ENCODE measurements at regions not wholly inside any gene's neighbourhood (a gene's known extent, or its start where the extent isn't known, plus 50 kb on each side); places are given as distances from the start of the nearest gene placed in this dataset.

GRCh38 chr2:173752152-173752551, 213.0 kb downstream of the SP3 start:
- no peak for TF ChIP-seq EZH2 (IDR thresholded peaks at IDR 0.05)
- no peak for TF ChIP-seq POLR2AphosphoS5 (IDR thresholded peaks at IDR 0.05; ENCODE audit: borderline replicate concordance, low read depth, low read length)
- no peak for TF ChIP-seq FOXP2 (optimal IDR thresholded peaks at IDR 0.05; ENCODE audit: control extremely low read depth, extremely low read length, insufficient read depth)
